ENCODE measurements at regions not wholly inside any gene's neighbourhood (a gene's known extent, or its start where the extent isn't known, plus 50 kb on each side); places are given as distances from the start of the nearest gene placed in this dataset.

DNA sequence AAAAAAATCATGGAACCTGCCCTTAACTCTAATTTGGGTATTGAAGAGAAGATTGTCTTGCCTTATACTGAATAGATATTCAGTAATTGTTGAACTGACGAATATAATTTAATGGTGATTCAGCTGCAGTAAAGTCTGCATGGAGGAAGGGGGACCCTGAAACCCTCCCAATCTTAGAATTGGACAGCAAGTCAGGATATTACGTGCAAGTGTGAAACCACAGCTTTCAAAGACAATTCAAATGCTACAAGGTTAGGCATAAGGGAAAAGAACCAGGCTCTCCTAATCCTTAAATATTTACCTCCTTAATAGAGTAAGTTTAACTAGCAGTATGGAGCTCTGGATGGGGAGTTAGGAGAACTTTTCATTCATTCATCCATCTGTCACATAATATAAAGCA, 226.9 kb upstream of the TNP1 start:
- H3K4me3 ChIP-seq (ENCODE audit: control extremely low read depth in 1 of 5, extremely low read depth in 1 of 5, insufficient read depth in 1 of 5, low read depth in 2 of 5, low read length in 4 of 5), result no peak overlapping the region
- no peak for DNase-seq
- Mint-ChIP-seq H3K4me1 (peaks cover 16% of the 10 kb centered on the region), H3K9me3 (ENCODE audit: insufficient read depth) (no peaks in the 10 kb centered on the region), H3K27me3 (peaks cover 6% of the 10 kb centered on the region), H3K27ac (no peak overlapping the region), H3K4me3 (no peak overlapping the region)
- no peaks in the 10 kb centered on the region for H3K36me3 ChIP-seq (replicated peaks in 1 of 2; ENCODE audit: control extremely low read depth in 1 of 2, control insufficient read depth in 1 of 2, extremely low read depth in 1 of 2, insufficient read depth in 2 of 2, low read length in 1 of 2)
- no peaks in the 10 kb centered on the region for H3K9me3 ChIP-seq (ENCODE audit: control extremely low read depth in 1 of 3, control insufficient read depth in 2 of 3, insufficient read depth in 1 of 3, low read length in 2 of 3)
- ChIA-PET CTCF (interaction anchor here (1.0 kb wide), 1 partner anchor 38 kb away, joined by 3 read pairs; no protein-coding TSS in a partner anchor), POLR2A (no interaction called here)
- no peaks in the 10 kb centered on the region for H3K27me3 ChIP-seq (replicated peaks in 1 of 4; ENCODE audit: control extremely low read depth in 1 of 4, control insufficient read depth in 3 of 4, insufficient read depth in 4 of 4, low read length in 3 of 4)
- H3K27ac ChIP-seq (ENCODE audit: low read length in 2 of 2), result no peak overlapping the region
- no peaks in the 10 kb centered on the region for H3K79me2 ChIP-seq (ENCODE audit: control insufficient read depth, insufficient read depth, low read length)
- intact Hi-C loops (cut with micrococcal nuclease), result no loop called here
- no peak overlapping the region for H3K9ac ChIP-seq (ENCODE audit: low read length)
- no peak overlapping the region for H3K4me2 ChIP-seq (replicated peaks; ENCODE audit: low read depth, low read length, poor library complexity, severe bottlenecking)
- H4K20me1 ChIP-seq (ENCODE audit: control insufficient read depth, insufficient read depth, low read length, poor library complexity, severe bottlenecking), result no peaks in the 10 kb centered on the region
- ATAC-seq (ENCODE audit: low read depth), result no peak
- peaks cover 6 to 10% of the 10 kb centered on the region in 2 donors for H3K4me1 ChIP-seq (ENCODE audit: control insufficient read depth in 2 of 2, insufficient read depth in 2 of 2, low read length in 2 of 2)
- no peak overlapping the region for H2AFZ ChIP-seq (ENCODE audit: insufficient read depth, low read depth, low read length, poor library complexity, severe bottlenecking)
- no CpG with 5 or more reads among the region's 2 CpGs for WGBS (ENCODE audit: insufficient coverage)
- TF ChIP-seq, protein P1, sequence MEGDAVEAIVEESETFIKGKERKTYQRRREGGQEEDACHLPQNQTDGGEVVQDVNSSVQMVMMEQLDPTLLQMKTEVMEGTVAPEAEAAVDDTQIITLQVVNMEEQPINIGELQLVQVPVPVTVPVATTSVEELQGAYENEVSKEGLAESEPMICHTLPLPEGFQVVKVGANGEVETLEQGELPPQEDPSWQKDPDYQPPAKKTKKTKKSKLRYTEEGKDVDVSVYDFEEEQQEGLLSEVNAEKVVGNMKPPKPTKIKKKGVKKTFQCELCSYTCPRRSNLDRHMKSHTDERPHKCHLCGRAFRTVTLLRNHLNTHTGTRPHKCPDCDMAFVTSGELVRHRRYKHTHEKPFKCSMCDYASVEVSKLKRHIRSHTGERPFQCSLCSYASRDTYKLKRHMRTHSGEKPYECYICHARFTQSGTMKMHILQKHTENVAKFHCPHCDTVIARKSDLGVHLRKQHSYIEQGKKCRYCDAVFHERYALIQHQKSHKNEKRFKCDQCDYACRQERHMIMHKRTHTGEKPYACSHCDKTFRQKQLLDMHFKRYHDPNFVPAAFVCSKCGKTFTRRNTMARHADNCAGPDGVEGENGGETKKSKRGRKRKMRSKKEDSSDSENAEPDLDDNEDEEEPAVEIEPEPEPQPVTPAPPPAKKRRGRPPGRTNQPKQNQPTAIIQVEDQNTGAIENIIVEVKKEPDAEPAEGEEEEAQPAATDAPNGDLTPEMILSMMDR (IDR thresholded peaks at IDR 0.05), result no peak
- TF ChIP-seq EZH2 (IDR thresholded peaks at IDR 0.05; ENCODE audit: borderline replicate concordance, insufficient read depth, low read depth, low read length, poor library complexity, severe bottlenecking), result no peak

DNA sequence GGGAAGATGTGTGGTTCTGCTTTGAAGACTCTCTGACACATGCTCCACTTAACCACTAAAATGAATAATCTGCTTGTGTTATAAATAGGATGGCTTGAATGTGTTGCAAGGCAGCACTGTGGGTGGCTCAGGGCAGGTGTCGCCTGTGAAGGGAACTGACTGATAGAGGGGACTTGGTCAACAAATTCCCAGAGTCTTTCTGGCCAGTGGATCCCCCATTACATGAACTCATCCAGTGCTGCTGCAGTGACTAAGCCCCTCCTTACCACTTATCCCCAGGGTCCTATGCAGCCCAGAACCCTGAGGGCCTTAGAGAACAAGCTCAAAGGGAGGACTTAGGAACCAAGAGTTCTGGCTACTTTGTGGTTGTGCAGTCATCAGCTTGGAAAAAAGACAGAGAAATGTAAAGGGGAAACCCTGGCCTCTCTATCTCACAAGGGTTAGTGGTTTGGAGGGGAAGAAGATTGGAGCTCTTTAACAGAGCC, 226.2 kb upstream of the TNP1 start:
- H3K9me3 Mint-ChIP-seq (ENCODE audit: insufficient read depth), result no peaks in the 10 kb centered on the region
- TF ChIP-seq EZH2 (IDR thresholded peaks at IDR 0.05; ENCODE audit: borderline replicate concordance, insufficient read depth, low read depth, low read length, poor library complexity, severe bottlenecking), result no peak
- TF ChIP-seq, protein P1 (IDR thresholded peaks at IDR 0.05), result no peak
- peaks cover 13% of the 10 kb centered on the region for H3K4me1 Mint-ChIP-seq
- Histone ChIP-seq H3K27me3 (replicated peaks in 1 of 4; ENCODE audit: control extremely low read depth in 1 of 4, control insufficient read depth in 3 of 4, insufficient read depth in 4 of 4, low read length in 3 of 4) (no peaks in the 10 kb centered on the region), H3K4me1 (ENCODE audit: control insufficient read depth in 2 of 2, insufficient read depth in 2 of 2, low read length in 2 of 2) (peaks cover 6 to 10% of the 10 kb centered on the region in 2 donors), H3K9ac (ENCODE audit: low read length) (no peak overlapping the region), H2AFZ (ENCODE audit: insufficient read depth, low read depth, low read length, poor library complexity, severe bottlenecking) (no peak overlapping the region), H3K79me2 (ENCODE audit: control insufficient read depth, insufficient read depth, low read length) (no peaks in the 10 kb centered on the region), H3K36me3 (replicated peaks in 1 of 2; ENCODE audit: control extremely low read depth in 1 of 2, control insufficient read depth in 1 of 2, extremely low read depth in 1 of 2, insufficient read depth in 2 of 2, low read length in 1 of 2) (no peaks in the 10 kb centered on the region), H3K4me3 (ENCODE audit: control extremely low read depth in 1 of 5, extremely low read depth in 1 of 5, insufficient read depth in 1 of 5, low read depth in 2 of 5, low read length in 4 of 5) (no peak overlapping the region), H3K4me2 (replicated peaks; ENCODE audit: low read depth, low read length, poor library complexity, severe bottlenecking) (no peak overlapping the region), H4K20me1 (ENCODE audit: control insufficient read depth, insufficient read depth, low read length, poor library complexity, severe bottlenecking) (no peaks in the 10 kb centered on the region), H3K27ac (ENCODE audit: low read length in 2 of 2) (no peak overlapping the region), H3K9me3 (ENCODE audit: control extremely low read depth in 1 of 3, control insufficient read depth in 2 of 3, insufficient read depth in 1 of 3, low read length in 2 of 3) (no peaks in the 10 kb centered on the region)
- DNase-seq (no peak), ATAC-seq (ENCODE audit: low read depth) (no peak)
- ChIA-PET POLR2A (no interaction called here), CTCF (no interaction called here)
- WGBS (ENCODE audit: insufficient coverage), result no CpG with 5 or more reads among the region's 1 CpG
- no peak overlapping the region for H3K4me3 Mint-ChIP-seq
- peaks cover 6% of the 10 kb centered on the region for H3K27me3 Mint-ChIP-seq
- intact Hi-C loops (cut with micrococcal nuclease), result no loop called here
- no peak overlapping the region for H3K27ac Mint-ChIP-seq
